ENCODE measurements at regions not wholly inside any gene's neighbourhood (a gene's known extent, or its start where the extent isn't known, plus 50 kb on each side); places are given as distances from the start of the nearest gene placed in this dataset.

- Mint-ChIP-seq H3K9me3 (ENCODE audit: unreplicated experiment) (no peaks in the 10 kb centered on the region), H3K4me1 (ENCODE audit: unreplicated experiment) (peaks cover under 1% of the 10 kb centered on the region), H3K27me3 (ENCODE audit: unreplicated experiment) (peaks cover 3% of the 10 kb centered on the region), H3K36me3 (ENCODE audit: low read depth, unreplicated experiment) (no peaks in the 10 kb centered on the region), H3K27ac (ENCODE audit: unreplicated experiment) (no peak overlapping the region), H3K4me3 (ENCODE audit: unreplicated experiment) (no peak overlapping the region)
- no peak for DNase-seq (ENCODE audit: low spot score)
- TF ChIP-seq CTCF (IDR thresholded peaks at IDR 0.05; ENCODE audit: unreplicated experiment), result no peak
Observed at GRCh38 chr2:30371772-30372373, 75.2 kb upstream of the LCLAT1 start.

- Mint-ChIP-seq H3K9me3 (ENCODE audit: unreplicated experiment) (no peaks in the 10 kb centered on the region), H3K4me1 (ENCODE audit: unreplicated experiment) (no peaks in the 10 kb centered on the region), H3K27ac (ENCODE audit: unreplicated experiment) (no peak overlapping the region), H3K27me3 (ENCODE audit: unreplicated experiment) (no peaks in the 10 kb centered on the region), H3K36me3 (ENCODE audit: low read depth, unreplicated experiment) (no peaks in the 10 kb centered on the region), H3K4me3 (ENCODE audit: unreplicated experiment) (no peak overlapping the region)
- TF ChIP-seq CTCF (IDR thresholded peaks at IDR 0.05; ENCODE audit: unreplicated experiment), result no peak
- DNase-seq (ENCODE audit: low spot score), result no peak
Observed at GRCh38 chr2:30372826-30373225, 74.2 kb upstream of the LCLAT1 start.

- H3K4me3 Mint-ChIP-seq (ENCODE audit: unreplicated experiment), result no peak overlapping the region
- no peak for DNase-seq (ENCODE audit: low spot score)
- TF ChIP-seq CTCF (IDR thresholded peaks at IDR 0.05; ENCODE audit: unreplicated experiment), result no peak
- no peaks in the 10 kb centered on the region for H3K9me3 Mint-ChIP-seq (ENCODE audit: unreplicated experiment)
- no peak overlapping the region for H3K27ac Mint-ChIP-seq (ENCODE audit: unreplicated experiment)
- H3K36me3 Mint-ChIP-seq (ENCODE audit: low read depth, unreplicated experiment), result no peaks in the 10 kb centered on the region
- no peaks in the 10 kb centered on the region for H3K4me1 Mint-ChIP-seq (ENCODE audit: unreplicated experiment)
- no peaks in the 10 kb centered on the region for H3K27me3 Mint-ChIP-seq (ENCODE audit: unreplicated experiment)
Observed at GRCh38 chr2:30373881-30374302, 73.2 kb upstream of the LCLAT1 start.

GRCh38 chr2:30374380-30374779, 72.7 kb upstream of the LCLAT1 start:
- Mint-ChIP-seq H3K27me3 (ENCODE audit: unreplicated experiment) (no peaks in the 10 kb centered on the region), H3K4me1 (ENCODE audit: unreplicated experiment) (no peaks in the 10 kb centered on the region), H3K36me3 (ENCODE audit: low read depth, unreplicated experiment) (no peaks in the 10 kb centered on the region), H3K9me3 (ENCODE audit: unreplicated experiment) (no peaks in the 10 kb centered on the region), H3K27ac (ENCODE audit: unreplicated experiment) (no peak overlapping the region), H3K4me3 (ENCODE audit: unreplicated experiment) (no peak overlapping the region)
- no peak for TF ChIP-seq CTCF (IDR thresholded peaks at IDR 0.05; ENCODE audit: unreplicated experiment)
- no peak for DNase-seq (ENCODE audit: low spot score)

- no peaks in the 10 kb centered on the region for H3K27me3 Mint-ChIP-seq (ENCODE audit: unreplicated experiment)
- H3K9me3 Mint-ChIP-seq (ENCODE audit: unreplicated experiment), result no peaks in the 10 kb centered on the region
- no peak overlapping the region for H3K27ac Mint-ChIP-seq (ENCODE audit: unreplicated experiment)
- no peaks in the 10 kb centered on the region for H3K4me1 Mint-ChIP-seq (ENCODE audit: unreplicated experiment)
- no peak for DNase-seq (ENCODE audit: low spot score)
- no peak overlapping the region for H3K4me3 Mint-ChIP-seq (ENCODE audit: unreplicated experiment)
- TF ChIP-seq CTCF (IDR thresholded peaks at IDR 0.05; ENCODE audit: unreplicated experiment), result no peak
- no peaks in the 10 kb centered on the region for H3K36me3 Mint-ChIP-seq (ENCODE audit: low read depth, unreplicated experiment)
Observed at GRCh38 chr2:30375915-30376314, 71.1 kb upstream of the LCLAT1 start.
